HL-60 (cell line): ENCODE measurements at regions not wholly inside any gene's neighbourhood (a gene's known extent, or its start where the extent isn't known, plus 50 kb on each side); places are given as distances from the start of the nearest gene placed in this dataset.

ENCODE experiments used
- CTCF ChIP-seq: IDR thresholded peaks from one replicate; pipeline ENCODE4 v1.5.1; 2011; ENCODE audit warnings: low read length, control low read depth, inconsistent platforms; ENCODE audit not compliant: insufficient read depth
- GABPA ChIP-seq: IDR thresholded peaks from 2 replicates; pipeline ENCODE4 v1.6.1; 2012; ENCODE audit warnings: low read depth
- POLR2AphosphoS5 ChIP-seq: IDR thresholded peaks from 2 replicates; pipeline ENCODE4 v1.6.1; 2012; ENCODE audit warnings: low read depth
- SPI1 ChIP-seq: IDR thresholded peaks from 2 replicates; pipeline ENCODE4 v1.6.1; 2012; ENCODE audit warnings: low read depth, mild to moderate bottlenecking, borderline replicate concordance
- TF ChIP-seq, protein P1 (sequence below): IDR thresholded peaks from 2 replicates; pipeline ENCODE4 v1.6.1; 2012; ENCODE audit warnings: low read depth; ENCODE audit not compliant: insufficient replicate concordance

DNA sequence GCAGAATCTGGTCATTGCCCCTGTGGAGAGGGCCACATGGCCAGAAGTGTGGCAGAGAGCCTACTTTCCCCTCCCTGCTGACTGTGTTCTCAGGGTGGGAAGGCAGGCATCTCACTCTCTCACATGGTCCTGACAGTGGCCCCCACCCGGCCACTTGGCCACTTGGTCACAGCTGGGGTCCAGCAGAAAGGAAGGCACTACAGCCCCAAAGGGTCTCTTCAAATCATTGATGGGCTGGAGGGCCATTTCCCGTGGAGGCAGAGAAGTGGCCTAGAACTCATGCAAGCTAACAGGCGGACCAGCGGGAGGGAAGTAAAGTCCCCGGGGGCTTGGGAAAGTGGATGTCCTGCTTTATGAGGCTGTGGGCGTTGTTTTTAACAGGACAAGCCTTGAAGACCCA lies 125.3 kb downstream of the EMX2 start:
- TF ChIP-seq CTCF (no peak), POLR2AphosphoS5 (no peak), GABPA (no peak), SPI1 (no peak)
- TF ChIP-seq, protein P1, sequence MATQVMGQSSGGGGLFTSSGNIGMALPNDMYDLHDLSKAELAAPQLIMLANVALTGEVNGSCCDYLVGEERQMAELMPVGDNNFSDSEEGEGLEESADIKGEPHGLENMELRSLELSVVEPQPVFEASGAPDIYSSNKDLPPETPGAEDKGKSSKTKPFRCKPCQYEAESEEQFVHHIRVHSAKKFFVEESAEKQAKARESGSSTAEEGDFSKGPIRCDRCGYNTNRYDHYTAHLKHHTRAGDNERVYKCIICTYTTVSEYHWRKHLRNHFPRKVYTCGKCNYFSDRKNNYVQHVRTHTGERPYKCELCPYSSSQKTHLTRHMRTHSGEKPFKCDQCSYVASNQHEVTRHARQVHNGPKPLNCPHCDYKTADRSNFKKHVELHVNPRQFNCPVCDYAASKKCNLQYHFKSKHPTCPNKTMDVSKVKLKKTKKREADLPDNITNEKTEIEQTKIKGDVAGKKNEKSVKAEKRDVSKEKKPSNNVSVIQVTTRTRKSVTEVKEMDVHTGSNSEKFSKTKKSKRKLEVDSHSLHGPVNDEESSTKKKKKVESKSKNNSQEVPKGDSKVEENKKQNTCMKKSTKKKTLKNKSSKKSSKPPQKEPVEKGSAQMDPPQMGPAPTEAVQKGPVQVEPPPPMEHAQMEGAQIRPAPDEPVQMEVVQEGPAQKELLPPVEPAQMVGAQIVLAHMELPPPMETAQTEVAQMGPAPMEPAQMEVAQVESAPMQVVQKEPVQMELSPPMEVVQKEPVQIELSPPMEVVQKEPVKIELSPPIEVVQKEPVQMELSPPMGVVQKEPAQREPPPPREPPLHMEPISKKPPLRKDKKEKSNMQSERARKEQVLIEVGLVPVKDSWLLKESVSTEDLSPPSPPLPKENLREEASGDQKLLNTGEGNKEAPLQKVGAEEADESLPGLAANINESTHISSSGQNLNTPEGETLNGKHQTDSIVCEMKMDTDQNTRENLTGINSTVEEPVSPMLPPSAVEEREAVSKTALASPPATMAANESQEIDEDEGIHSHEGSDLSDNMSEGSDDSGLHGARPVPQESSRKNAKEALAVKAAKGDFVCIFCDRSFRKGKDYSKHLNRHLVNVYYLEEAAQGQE, result no peak
